AG04450 (cell line): ENCODE measurements at regions not wholly inside any gene's neighbourhood (a gene's known extent, or its start where the extent isn't known, plus 50 kb on each side); places are given as distances from the start of the nearest gene placed in this dataset.

Experiments
- CTCF ChIA-PET: fragments of 300-600, 350-600 bp; formaldehyde crosslinking; extraction: SDS; loops from one replicate; lab custom pipeline; 2022; ENCODE audit warnings: antibody characterized with exemption, inconsistent platforms; lab: Charles Lee
- POLR2A ChIA-PET: fragments of 350-600 bp; formaldehyde crosslinking; extraction: SDS; loops from one replicate; lab custom pipeline; 2021; ENCODE audit warnings: antibody characterized with exemption, inconsistent platforms; lab: Yijun Ruan, JAX
- DNase-seq: peaks from one replicate; pipeline ENCODE4 v3.0.0-alpha.2; 2011; ENCODE audit warnings: low read depth, low spot score
- H3K27ac ChIP-seq: one replicate; pipeline ENCODE4 v1.5.1; 2012; ENCODE audit warnings: low read depth, low read length, control low read depth
- H3K27me3 ChIP-seq: one replicate; pipeline ENCODE4 v1.6.0; 2012; ENCODE audit warnings: low read length; ENCODE audit not compliant: control insufficient read depth, insufficient read depth
- H3K4me3 ChIP-seq: 2 replicates; pipeline ENCODE4 v1.5.1; 2011; ENCODE audit warnings: mild to moderate bottlenecking, low read depth, low read length, control low read depth
- H3K9me3 ChIP-seq: 2 replicates; pipeline ENCODE4 v1.5.1; 2012; ENCODE audit warnings: low read length; ENCODE audit not compliant: control insufficient read depth, insufficient read depth
- CTCF ChIP-seq: IDR thresholded peaks from 2 replicates; pipeline ENCODE4 v1.5.1; 2011; ENCODE audit warnings: low read depth, low read length, control low read depth, inconsistent platforms

GRCh38 chr7:125338110-125338509 is 408.5 kb upstream of the POT1 start:
- H3K9me3 ChIP-seq: peaks cover 9% of the 10 kb centered on the region
- DNase-seq: no peak
- TF ChIP-seq CTCF: no peak
- ChIA-PET CTCF (no interaction called here), POLR2A (no interaction called here)
- no peak overlapping the region for H3K4me3 ChIP-seq
- no peaks in the 10 kb centered on the region for H3K27me3 ChIP-seq
- H3K27ac ChIP-seq: no peak overlapping the region

- Histone ChIP-seq H3K27ac (no peak overlapping the region), H3K27me3 (no peaks in the 10 kb centered on the region), H3K9me3 (peaks cover 4% of the 10 kb centered on the region), H3K4me3 (no peak overlapping the region)
- CTCF ChIA-PET: no interaction called here
- no peak for DNase-seq
- POLR2A ChIA-PET: no interaction called here
- TF ChIP-seq CTCF: no peak
Measured at GRCh38 chr7:125336326-125336725, 406.7 kb upstream of the POT1 start.

- POLR2A ChIA-PET: no interaction called here
- no peak overlapping the region for H3K4me3 ChIP-seq
- no peak for TF ChIP-seq CTCF
- H3K27ac ChIP-seq: no peak overlapping the region
- H3K9me3 ChIP-seq: peaks cover 8% of the 10 kb centered on the region
- CTCF ChIA-PET: no interaction called here
- no peaks in the 10 kb centered on the region for H3K27me3 ChIP-seq
- DNase-seq: no peak
Measured at GRCh38 chr7:125326666-125327255, 397.1 kb upstream of the POT1 start.

- DNase-seq: no peak
- peaks cover 14% of the 10 kb centered on the region for H3K9me3 ChIP-seq
- TF ChIP-seq CTCF: no peak
- no peak overlapping the region for H3K27ac ChIP-seq
- CTCF ChIA-PET: no interaction called here
- H3K27me3 ChIP-seq: no peaks in the 10 kb centered on the region
- POLR2A ChIA-PET: no interaction called here
- no peak overlapping the region for H3K4me3 ChIP-seq
Measured at GRCh38 chr7:125316466-125316865, 386.8 kb upstream of the POT1 start.

DNA sequence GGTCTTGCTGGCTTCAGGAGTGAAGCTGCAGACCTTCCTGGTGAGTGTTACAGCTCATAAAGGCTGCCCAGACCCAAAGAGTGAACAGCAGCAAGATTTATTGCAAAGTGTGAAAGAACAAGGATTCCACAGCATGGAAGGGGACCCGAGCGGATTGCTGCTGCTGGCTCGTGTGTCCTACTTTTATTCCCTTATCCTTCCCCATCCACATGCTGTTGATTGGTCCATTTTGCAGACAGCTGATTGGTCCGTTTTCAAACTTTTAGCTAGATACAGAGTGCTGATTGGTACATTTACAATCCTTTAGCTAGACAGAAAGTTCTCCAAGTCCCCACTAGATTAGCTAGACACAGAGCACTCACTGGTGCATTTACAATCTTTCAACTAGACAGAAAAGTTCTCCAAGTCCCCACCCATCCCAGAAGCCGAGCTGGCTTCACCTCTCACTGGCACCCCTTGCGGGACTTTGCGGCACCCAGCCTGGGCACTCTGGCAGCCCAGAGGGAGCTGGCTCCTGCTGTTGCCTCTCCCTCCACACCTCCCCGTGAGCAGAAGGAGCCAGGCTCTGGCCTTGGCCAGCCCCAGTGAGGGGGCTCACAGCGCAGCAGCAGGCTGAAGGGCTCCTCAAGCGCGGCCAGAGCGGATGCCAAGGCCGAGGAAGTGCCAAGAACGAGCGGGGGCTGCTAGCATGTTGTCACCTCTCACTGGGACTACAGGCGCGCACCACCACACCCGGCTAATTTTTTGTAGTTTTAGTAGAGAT is 369.6 kb upstream of the POT1 start:
- no peak for TF ChIP-seq CTCF
- H3K9me3 ChIP-seq: peaks cover 9% of the 10 kb centered on the region
- ChIA-PET CTCF (no interaction called here), POLR2A (no interaction called here)
- no peak overlapping the region for H3K27ac ChIP-seq
- H3K4me3 ChIP-seq: no peak overlapping the region
- H3K27me3 ChIP-seq: no peaks in the 10 kb centered on the region
- no peak for DNase-seq
